ENCODE measurements at regions not wholly inside any gene's neighbourhood (a gene's known extent, or its start where the extent isn't known, plus 50 kb on each side); places are given as distances from the start of the nearest gene placed in this dataset.
"Not testable (repeated sequence)": the region's sequence is repeated elsewhere in the genome, so short reads cannot be mapped to it uniquely, and the experiment has no call there.

DNA sequence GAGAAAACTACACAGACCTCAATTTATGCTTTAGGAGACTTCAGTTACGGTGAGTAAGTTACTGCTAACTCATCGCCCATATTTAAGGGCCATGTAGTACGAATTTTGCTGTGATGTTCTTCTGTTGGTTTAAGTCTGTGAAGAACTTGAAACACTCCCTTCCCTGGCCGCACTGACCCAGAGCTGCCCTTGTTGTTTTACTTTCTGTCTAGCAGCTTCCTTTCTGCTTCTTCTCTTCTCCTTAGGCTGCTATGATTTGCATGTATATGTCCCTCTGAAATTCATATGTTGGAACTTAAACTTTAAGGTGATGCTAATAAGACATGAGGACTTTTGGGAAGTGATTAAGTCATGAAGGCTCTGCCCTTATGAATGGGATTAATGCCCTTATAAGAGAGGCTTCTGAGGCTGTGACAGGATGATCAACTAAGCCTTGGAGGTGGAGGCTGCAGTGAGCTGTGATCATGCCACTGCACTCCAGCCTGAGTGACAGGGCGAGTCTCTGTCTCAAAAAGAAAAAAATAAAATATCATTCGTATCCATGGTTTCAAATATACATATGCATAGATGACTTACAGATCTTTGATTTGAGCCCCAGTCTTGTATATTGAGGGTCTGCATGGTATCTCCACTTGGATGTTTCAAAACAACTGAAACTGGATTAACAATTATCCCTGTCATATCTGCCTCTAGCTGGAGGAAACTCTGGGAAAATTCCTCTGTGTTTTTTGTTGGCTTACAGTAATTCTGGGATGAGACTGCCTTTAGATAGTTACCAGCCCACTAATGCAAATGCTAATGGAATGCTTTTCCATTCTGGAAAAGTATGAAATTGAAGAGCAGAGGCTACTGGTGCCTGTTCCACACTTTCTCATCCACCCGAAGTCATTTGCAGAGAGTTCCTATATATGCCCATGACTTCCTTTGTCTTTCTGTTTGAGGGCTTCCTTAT lies 263.4 kb upstream of the ACTBL2 start:
- DNase-seq (ENCODE audit: low read depth), result no peak

DNA sequence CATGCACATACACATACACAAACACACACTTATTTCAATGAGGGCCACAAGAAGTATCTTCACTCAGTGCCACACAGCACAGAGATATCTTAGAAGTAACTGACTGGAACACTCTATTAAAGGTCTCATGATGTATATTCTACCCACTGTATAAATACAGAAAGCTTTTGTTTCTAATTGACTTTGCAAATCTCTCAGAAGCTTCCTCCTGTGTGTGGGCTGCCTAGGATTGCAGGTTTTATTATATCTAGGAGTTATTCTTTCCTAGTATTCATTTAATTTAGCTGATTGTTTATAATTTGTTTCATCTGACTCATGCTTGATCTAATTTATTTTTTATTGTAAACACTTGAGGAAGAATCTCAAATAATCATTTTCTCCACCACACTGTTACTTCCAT lies 262.4 kb upstream of the ACTBL2 start:
- DNase-seq (ENCODE audit: low read depth), result no peak

DNA sequence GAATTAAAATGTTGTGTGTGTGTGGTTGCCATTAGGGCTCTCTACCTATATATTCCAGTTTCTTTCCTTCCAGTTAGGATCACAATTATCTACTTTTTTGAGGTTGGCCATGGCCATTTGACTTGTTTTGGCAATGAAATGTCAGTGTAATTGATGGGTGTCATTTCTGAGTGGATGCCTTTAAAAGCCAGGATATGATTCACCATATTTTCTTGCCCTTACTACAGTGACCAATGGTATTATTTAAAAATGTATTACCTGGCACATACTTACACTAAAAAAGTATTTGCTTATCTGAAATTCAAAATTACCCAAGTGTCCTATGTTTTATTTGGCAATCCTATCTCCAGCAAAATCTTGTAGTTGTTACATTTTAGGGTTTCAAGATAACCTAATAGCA lies 258.7 kb upstream of the ACTBL2 start:
- no peak for DNase-seq (ENCODE audit: low read depth)

DNA sequence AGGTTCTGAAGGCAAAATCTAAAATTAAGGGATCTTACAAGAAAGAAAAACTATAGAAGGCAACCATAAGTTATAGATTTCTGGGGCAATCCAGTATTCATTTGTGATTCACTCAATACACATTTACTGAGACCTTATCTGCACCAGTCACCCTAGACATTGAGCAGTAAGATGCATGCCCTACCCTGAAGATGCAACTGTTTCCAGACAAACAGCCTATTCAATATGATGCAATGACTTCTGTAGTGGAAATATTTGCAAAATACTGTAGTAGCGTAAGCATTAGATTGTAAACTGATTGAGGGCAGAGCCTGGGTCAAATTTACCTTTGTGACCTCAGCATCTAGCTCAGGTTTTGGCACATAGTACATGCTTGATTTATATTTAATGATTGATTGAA lies 256.2 kb upstream of the ACTBL2 start:
- no peak for DNase-seq (ENCODE audit: low read depth)

GRCh38 chr5:57738301-57738700 lies 255.7 kb upstream of the ACTBL2 start:
- no peak for DNase-seq (ENCODE audit: low read depth)

DNA sequence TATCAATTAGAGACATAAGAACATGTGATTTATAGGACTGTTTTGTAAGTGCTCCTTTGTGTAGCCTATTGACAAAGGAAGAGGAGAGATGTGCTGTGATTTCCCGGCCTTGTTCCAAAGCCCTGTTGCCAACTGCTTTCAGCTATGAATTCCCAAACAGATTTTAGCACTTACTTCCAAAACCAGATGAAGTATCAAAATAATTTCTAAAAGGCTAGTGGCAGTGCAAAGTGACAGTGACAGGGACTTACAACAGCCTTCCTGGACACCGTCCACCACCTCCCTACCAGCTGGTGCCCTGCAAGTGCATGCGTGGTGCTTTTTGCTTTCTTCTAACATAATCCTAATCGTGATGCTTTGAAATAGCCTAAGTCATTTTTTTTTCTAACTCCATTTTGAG lies 254.1 kb upstream of the ACTBL2 start:
- DNase-seq (ENCODE audit: low read depth), result no peak

- peak; percentile 87 for DNase-seq (ENCODE audit: low read depth)
These were observed 252.9 kb upstream of the ACTBL2 start for GRCh38 chr5:57735279-57736153.

- DNase-seq (ENCODE audit: low read depth), result no peak
These were observed 251.7 kb upstream of the ACTBL2 start for GRCh38 chr5:57734296-57734695.

DNA sequence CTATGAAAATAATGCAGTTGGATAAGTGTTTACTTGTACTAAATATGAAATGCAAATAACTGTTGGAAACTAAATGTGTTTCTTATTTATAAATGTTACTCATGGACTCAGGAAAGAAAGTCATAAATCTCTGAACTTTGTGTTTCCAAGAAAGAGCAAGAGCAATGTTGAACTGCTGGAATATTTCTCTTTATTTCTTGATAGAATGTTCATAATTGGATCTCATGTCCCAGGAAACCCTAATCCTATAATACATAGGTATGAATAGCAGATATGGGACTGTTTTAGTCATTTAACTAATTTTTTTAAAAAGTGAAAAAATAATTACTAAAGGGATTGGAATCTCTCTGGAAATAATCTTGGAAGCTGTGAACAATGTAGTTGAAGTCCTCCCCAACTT lies 245.0 kb upstream of the ACTBL2 start:
- no peak for DNase-seq (ENCODE audit: low read depth)

DNA sequence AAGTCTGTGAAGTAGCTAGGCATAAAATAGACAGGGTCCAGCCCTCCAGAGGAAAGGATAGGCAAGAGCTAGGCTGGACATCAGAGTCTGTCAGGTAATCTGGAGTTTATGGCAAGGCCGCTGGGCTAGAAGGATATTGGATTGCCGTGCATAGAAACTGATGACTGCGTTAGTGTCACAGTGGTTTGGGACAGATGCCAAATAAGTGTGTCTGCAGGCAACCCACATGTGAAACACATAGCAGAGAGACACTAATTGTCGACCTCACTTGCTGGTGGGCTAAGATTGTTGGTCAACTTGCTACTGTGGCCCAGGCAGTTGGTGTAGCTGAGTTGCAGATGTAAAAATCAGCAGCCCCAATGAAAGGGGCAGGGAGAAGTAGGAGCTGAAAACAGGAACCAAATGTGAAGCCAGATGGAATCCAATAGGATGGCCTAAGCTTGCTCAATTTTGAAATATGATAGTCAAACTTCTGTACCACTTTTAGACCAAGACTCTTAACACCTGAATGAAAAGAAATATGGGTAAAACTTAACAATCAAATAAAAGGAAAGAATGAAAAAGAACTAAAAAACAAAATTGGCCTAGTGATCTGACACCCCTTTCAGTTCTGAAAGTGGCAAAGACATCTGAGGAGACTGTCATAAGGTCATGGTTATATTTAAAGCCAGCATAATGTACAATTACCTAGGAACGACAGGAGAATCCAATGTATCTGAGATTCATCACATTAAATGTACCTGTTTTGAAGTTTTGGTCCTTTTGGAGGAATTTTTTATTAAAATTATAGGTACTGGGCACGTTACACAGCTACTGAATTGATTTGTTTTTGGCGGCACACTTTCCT lies 243.3 kb upstream of the ACTBL2 start:
- no peak for DNase-seq (ENCODE audit: low read depth)

DNA sequence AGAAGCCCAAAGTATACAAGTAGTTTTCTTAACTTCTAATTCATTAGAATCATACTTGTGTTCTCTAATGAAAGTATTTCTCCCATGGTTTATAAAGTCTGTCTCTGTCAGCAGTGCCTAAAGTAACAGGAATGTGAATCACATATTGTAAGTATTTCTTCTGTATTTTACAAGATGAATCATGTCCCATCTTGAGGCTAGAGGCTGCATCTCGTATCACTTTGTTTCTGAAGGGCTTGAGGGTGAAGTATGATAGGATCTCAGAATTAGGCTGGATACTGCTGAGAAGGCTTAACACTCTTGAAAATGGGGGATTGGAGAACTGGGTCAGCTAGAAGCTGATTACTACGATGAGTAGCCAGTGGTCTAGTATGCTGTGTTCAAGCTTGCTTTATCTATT lies 242.2 kb upstream of the ACTBL2 start:
- peak; percentile 18 for DNase-seq (ENCODE audit: low read depth)

- DNase-seq (ENCODE audit: low read depth), result no peak
These were observed 238.6 kb upstream of the ACTBL2 start for GRCh38 chr5:57721226-57721625.

DNA sequence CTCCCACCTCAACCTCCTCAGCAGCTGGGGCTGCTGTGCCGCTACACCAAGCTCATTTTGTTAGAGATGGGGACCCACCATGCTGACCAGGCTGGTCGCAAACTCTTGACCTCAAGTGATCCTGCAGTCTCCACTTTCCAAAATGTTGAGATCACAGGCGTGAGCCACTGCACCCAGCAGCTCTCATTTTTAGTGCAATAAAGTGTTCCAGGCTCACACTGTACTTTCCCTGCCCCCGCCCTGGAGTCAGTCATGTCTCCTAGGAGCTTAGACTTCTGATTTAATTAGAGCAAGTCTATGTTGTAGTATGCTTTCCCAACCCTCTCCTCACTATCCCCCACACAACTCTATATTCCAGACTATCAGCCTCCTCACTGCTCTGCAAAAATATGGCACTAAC lies 238.0 kb upstream of the ACTBL2 start:
- no peak for DNase-seq (ENCODE audit: low read depth)

DNA sequence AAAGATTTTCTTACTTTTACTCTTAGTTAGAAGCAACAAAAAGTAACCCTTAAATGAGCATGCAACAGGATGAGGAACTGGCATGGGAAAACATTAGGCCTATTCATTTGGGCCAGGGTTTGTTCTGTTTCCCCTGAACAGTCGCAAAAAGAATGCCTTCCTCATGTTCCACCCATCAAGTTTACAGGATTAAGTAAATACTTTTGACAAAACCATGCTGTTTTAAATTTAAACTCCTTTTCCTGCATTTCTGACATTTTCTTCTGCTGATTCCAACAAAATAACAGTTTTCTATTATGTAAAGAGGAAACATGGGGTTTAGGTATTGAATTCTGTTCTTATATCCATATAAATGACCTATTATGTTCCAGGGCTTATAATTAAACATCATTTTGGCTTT lies 236.6 kb upstream of the ACTBL2 start:
- no peak for DNase-seq (ENCODE audit: low read depth)

- DNase-seq (ENCODE audit: low read depth), result peak; percentile 47
These were observed 235.5 kb upstream of the ACTBL2 start for GRCh38 chr5:57718155-57718554.

DNA sequence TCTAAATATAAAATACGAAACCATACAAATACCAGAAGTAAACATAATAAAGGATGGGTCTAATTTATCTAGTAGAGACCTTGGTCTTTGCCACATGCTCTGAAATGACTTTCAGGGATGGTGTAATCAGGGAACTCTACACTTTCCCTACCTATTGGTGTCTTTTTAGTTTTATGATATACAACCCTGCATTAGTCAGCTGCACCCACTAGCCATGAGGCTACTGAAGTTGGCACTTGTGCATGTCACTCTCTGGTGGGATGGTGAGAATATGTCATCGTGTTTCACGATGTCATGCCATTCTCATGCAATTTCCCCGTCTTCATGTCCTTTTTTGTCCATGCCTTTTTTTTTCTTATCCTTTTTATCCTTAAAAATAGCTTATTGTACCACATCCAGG lies 234.9 kb upstream of the ACTBL2 start:
- no peak for DNase-seq (ENCODE audit: low read depth)

GRCh38 chr5:57716661-57717060 lies 234.1 kb upstream of the ACTBL2 start:
- no peak for DNase-seq (ENCODE audit: low read depth)

DNA sequence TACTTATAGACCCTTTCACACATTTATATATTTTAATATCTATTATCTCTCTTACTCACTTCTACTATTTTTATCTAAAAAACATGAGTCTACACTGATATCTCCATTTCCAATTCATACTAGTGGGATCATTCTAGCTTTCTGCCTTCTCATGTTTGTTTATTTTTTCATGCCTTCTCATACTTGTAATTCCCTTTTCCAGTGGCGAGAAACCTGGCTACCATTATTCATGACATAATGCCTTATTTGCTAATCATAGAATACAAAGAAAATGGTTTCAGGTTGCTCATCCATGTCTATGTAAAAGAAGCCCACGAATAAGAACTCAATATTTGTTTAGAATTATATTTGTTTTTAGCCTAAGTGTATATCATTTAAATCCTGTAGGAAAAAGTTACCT lies 232.7 kb upstream of the ACTBL2 start:
- DNase-seq (ENCODE audit: low read depth), result no peak

- not testable (repeated sequence) for DNase-seq (ENCODE audit: low read depth)
These were observed 230.9 kb upstream of the ACTBL2 start for GRCh38 chr5:57713535-57713934.

DNA sequence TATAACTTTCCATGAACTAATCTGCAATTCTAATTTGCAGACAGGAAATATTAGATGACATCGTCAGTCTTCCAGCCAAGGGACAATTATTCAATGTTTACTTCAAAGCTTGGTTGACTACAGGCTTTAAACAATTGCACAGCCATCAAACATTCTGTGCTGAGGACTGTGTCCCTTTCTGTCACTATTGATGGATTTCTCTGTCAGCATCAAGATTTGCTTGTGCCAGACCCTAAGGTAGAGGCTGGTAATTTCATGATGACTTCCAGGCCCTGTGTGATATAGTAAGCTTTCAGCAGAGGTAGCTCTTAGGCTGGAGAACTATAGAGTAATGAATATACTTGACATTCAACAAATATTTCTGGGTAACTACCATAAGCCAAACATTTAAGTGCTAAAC lies 229.3 kb upstream of the ACTBL2 start:
- no peak for DNase-seq (ENCODE audit: low read depth)

DNA sequence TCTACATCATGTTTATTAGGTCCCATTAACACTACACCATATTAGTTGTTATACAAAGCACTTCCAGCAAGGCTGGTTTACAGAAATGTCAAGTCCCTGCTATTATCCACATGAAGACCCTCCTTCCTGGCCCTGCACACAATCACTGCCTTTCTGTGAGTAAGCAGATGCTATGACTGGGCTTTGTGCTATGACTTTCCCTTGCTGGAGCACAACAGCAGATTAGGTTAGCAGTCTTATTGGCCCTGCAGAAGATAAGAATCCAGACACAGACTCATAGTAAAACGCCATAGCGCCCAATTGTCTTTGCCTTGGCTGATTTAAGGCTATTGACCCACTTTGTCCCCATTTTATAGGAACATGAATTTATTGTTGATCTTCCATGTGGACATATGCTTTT lies 228.9 kb upstream of the ACTBL2 start:
- DNase-seq (ENCODE audit: low read depth), result no peak

GRCh38 chr5:57710126-57710525 lies 227.5 kb upstream of the ACTBL2 start:
- no peak for DNase-seq (ENCODE audit: low read depth)

All from stromal cell of bone marrow (primary cell).